ENCODE measurements at regions not wholly inside any gene's neighbourhood (a gene's known extent, or its start where the extent isn't known, plus 50 kb on each side); places are given as distances from the start of the nearest gene placed in this dataset.

GRCh38 chr15:39156166-39156565, 424.7 kb upstream of the THBS1 start:
- TF ChIP-seq CTCF (IDR thresholded peaks at IDR 0.05) (no peak), SP1 (CRISPR knock-in tag; conservative IDR thresholded peaks at IDR 0.05) (no peak)
